GM12878 (cell line): ENCODE measurements at regions not wholly inside any gene's neighbourhood (a gene's known extent, or its start where the extent isn't known, plus 50 kb on each side); places are given as distances from the start of the nearest gene placed in this dataset.

Experiments
- ATAC-seq: fragments of 200-7000 bp; cut with Tn5 transposase; 3 replicates; pipeline ENCODE4 v1.9.1; 2020; ENCODE audit warnings: mild to moderate bottlenecking, moderate library complexity
- BruUV-seq: library from RNA; stranded (reverse); fragments of 400-500 nt; replicated peaks from 2 replicates; lab custom pipeline; 2021; lab: Mats Ljungman, UMichigan
- CTCF ChIA-PET: fragments of 300-600 bp; sonication (Branson Sonifier 250); formaldehyde crosslinking; extraction: SDS; loops from one replicate; lab custom pipeline; 2021; ENCODE audit warnings: inconsistent platforms; lab: Yijun Ruan, JAX
- POLR2A ChIA-PET: fragments of 350-600 bp; formaldehyde crosslinking; extraction: SDS; loops from one replicate; lab custom pipeline; 2021; ENCODE audit warnings: inconsistent platforms; lab: Charles Lee
- RAD21 ChIA-PET: fragments of 300-600 bp; sonication (Branson Sonifier 250); formaldehyde crosslinking; loops from one replicate; lab custom pipeline; 2023; ENCODE audit warnings: antibody characterized with exemption; ENCODE audit not compliant: unreplicated experiment; lab: Charles Lee
- SMC1A ChIA-PET: fragments of 300-600 bp; sonication (Branson Sonifier 250); formaldehyde crosslinking; loops from one replicate; lab custom pipeline; 2023; ENCODE audit not compliant: unreplicated experiment, uncharacterized antibody; lab: Charles Lee
- DNase-seq: peaks from one replicate; pipeline ENCODE4 v3.0.0-alpha.2; 2011; ENCODE audit warnings: low read depth, low spot score
- FAIRE-seq: peaks from 3 replicates; lab custom pipeline; 2011; peaks lifted over from hg19 to GRCh38; lab: Jason Lieb, UNC
- H2AFZ ChIP-seq: 2 replicates; pipeline ENCODE4 v1.6.0; 2011; ENCODE audit warnings: low read depth, low read length, control low read depth; ENCODE audit not compliant: control insufficient read depth
- H3K27ac ChIP-seq: 2 replicates; pipeline ENCODE4 v1.5.1; 2011; ENCODE audit warnings: control low read depth; ENCODE audit not compliant: control insufficient read depth, insufficient read depth
- H3K27me3 ChIP-seq, 2 experiments: replicated peaks in 1 of 2; 2 replicates each; pipeline versions ENCODE4 v1.6.0 to v1.6.1; 2011; ENCODE audit warnings: low read length in 1 of 2; ENCODE audit not compliant: control insufficient read depth in 2 of 2, insufficient read depth in 2 of 2
- H3K36me3 ChIP-seq, 2 experiments: 2 replicates each; pipeline ENCODE4 v1.5.1; 2011; ENCODE audit warnings: low read length in 1 of 2; ENCODE audit not compliant: control insufficient read depth in 2 of 2, insufficient read depth in 2 of 2
- H3K4me1 ChIP-seq: 2 replicates; pipeline ENCODE4 v1.6.1; 2011; ENCODE audit warnings: mild to moderate bottlenecking, low read length, moderate library complexity, mixed read lengths; ENCODE audit not compliant: control insufficient read depth, insufficient read depth
- H3K4me2 ChIP-seq: 2 replicates; pipeline ENCODE4 v1.6.0; 2011; ENCODE audit warnings: control low read depth; ENCODE audit not compliant: control insufficient read depth, insufficient read depth
- H3K4me3 ChIP-seq: fragments of 200-600 bp; sonication (generic); 2 replicates; pipeline ENCODE4 v1.5.1; 2016
- H3K79me2 ChIP-seq: 2 replicates; pipeline ENCODE4 v1.6.0; 2011; ENCODE audit warnings: low read length; ENCODE audit not compliant: control insufficient read depth, insufficient read depth
- H3K9ac ChIP-seq: 2 replicates; pipeline ENCODE4 v1.8.0; 2011; ENCODE audit warnings: low read length, control low read depth, mixed read lengths; ENCODE audit not compliant: control insufficient read depth, insufficient read depth
- H3K9me3 ChIP-seq: replicated peaks from 3 replicates; pipeline ENCODE4 v1.5.1; 2011; ENCODE audit warnings: mild to moderate bottlenecking, low read length; ENCODE audit not compliant: control insufficient read depth, insufficient read depth
- H4K20me1 ChIP-seq: 2 replicates; pipeline ENCODE4 v1.6.0; 2011; ENCODE audit not compliant: control insufficient read depth, insufficient read depth
- ATF2 ChIP-seq: IDR thresholded peaks from 2 replicates; pipeline ENCODE4 v1.6.1; 2012; ENCODE audit warnings: low read length, inconsistent platforms
- BACH1 ChIP-seq: fragments of 450-650 bp; IDR thresholded peaks from 2 replicates; pipeline ENCODE4 v1.6.1; 2017; ENCODE audit warnings: mild to moderate bottlenecking, borderline replicate concordance
- BMI1 ChIP-seq: fragments of 450-650 bp; IDR thresholded peaks from 2 replicates; pipeline ENCODE4 v1.6.1; 2016; ENCODE audit warnings: mild to moderate bottlenecking, moderate library complexity, borderline replicate concordance
- BRCA1 ChIP-seq: IDR thresholded peaks from 2 replicates; pipeline ENCODE4 v1.6.1; 2011; ENCODE audit warnings: low read depth, low read length, improper control_type of control experiment
- CBX3 ChIP-seq: fragments of 200-600 bp; sonication (generic); IDR thresholded peaks from 2 replicates; pipeline ENCODE4 v1.6.1; 2016; ENCODE audit warnings: low read depth, borderline replicate concordance
- CHD4 ChIP-seq: fragments of 200-600 bp; sonication (generic); IDR thresholded peaks from 2 replicates; pipeline ENCODE4 v1.6.1; 2016; ENCODE audit warnings: mild to moderate bottlenecking
- ESRRA ChIP-seq: IDR thresholded peaks from 2 replicates; pipeline ENCODE4 v1.6.1; 2012; ENCODE audit warnings: mild to moderate bottlenecking, low read length, improper control_type of control experiment
- ETV6 ChIP-seq, 2 experiments: fragments of 450-650 bp in 1 of 2; IDR thresholded peaks in 1 of 2; conservative IDR thresholded peaks in 1 of 2; 2 replicates each; pipeline ENCODE4 v1.6.1; 2014; ENCODE audit warnings: antibody characterized with exemption in 1 of 2, borderline replicate concordance in 1 of 2, low read depth in 1 of 2, mild to moderate bottlenecking in 1 of 2, moderate library complexity in 1 of 2
- FOXM1 ChIP-seq: IDR thresholded peaks from 2 replicates; pipeline ENCODE4 v1.6.1; 2012; ENCODE audit warnings: low read depth, mild to moderate bottlenecking, inconsistent platforms, low read length, moderate library complexity
- IRF4 ChIP-seq: IDR thresholded peaks from 2 replicates; pipeline ENCODE4 v1.6.1; 2011; ENCODE audit warnings: low read depth, low read length
- KAT2A ChIP-seq: conservative IDR thresholded peaks from 2 replicates; pipeline ENCODE4 v1.6.1; 2011; ENCODE audit warnings: low read depth, low read length; ENCODE audit not compliant: control insufficient read depth
- MTA3 ChIP-seq: IDR thresholded peaks from 2 replicates; pipeline ENCODE4 v1.6.1; 2012; ENCODE audit warnings: low read length, inconsistent platforms, borderline replicate concordance
- PAX8 ChIP-seq: fragments of 450-650 bp; IDR thresholded peaks from 2 replicates; pipeline ENCODE4 v1.6.1; 2017; ENCODE audit warnings: mild to moderate bottlenecking, moderate library complexity
- RBBP5 ChIP-seq: fragments of 200-600 bp; sonication (generic); conservative IDR thresholded peaks from 2 replicates; pipeline ENCODE4 v1.6.1; 2016
- RELA ChIP-seq: fragments of 450-650 bp; IDR thresholded peaks from 2 replicates; pipeline ENCODE4 v1.8.0; 2014; ENCODE audit warnings: borderline replicate concordance; ENCODE audit not compliant: partially characterized antibody
- SMAD1 ChIP-seq: fragments of 450-650 bp; IDR thresholded peaks from 2 replicates; pipeline ENCODE4 v1.6.1; 2018; ENCODE audit warnings: mild to moderate bottlenecking, low read depth; ENCODE audit not compliant: partially characterized antibody
- SMAD5 ChIP-seq: IDR thresholded peaks from 2 replicates; pipeline ENCODE4 v1.6.1; 2016; ENCODE audit warnings: antibody characterized with exemption, low read depth
- TCF12 ChIP-seq: IDR thresholded peaks from 2 replicates; pipeline ENCODE4 v1.6.1; 2011; ENCODE audit warnings: low read depth, mild to moderate bottlenecking, low read length
- YY1 ChIP-seq: IDR thresholded peaks from 2 replicates; pipeline ENCODE4 v1.6.1; 2011; ENCODE audit warnings: low read depth, mild to moderate bottlenecking, low read length
- ZBED1 ChIP-seq: IDR thresholded peaks from 2 replicates; pipeline ENCODE4 v1.6.1; 2016; ENCODE audit warnings: borderline replicate concordance
- WGBS: methylation state at CpG from one replicate; pipeline ENCODE4 v1.1.6; 2016; ENCODE audit warnings: low lambda C conversion rate; ENCODE audit not compliant: insufficient replicate concordance, insufficient coverage; ENCODE audit errors: missing lambda C conversion rate; 5-methylcytosine and 5-hydroxymethylcytosine counted together
- in situ Hi-C: fragments of 300-500 bp; cut with MboI; formaldehyde crosslinking; loops from 9 replicates; pipeline ENCODE4 v1.14.3; 2018; ENCODE audit warnings: mixed read lengths
- intact Hi-C: fragments of 100-400 bp; cut with micrococcal nuclease; formaldehyde crosslinking; loops from one replicate; pipeline ENCODE4 v1.14.2; 2022; ENCODE audit not compliant: unreplicated experiment

- Histone ChIP-seq H3K4me3 (no peak overlapping the region), H3K36me3 (no peaks in the 10 kb centered on the region), H3K9me3 (no peaks in the 10 kb centered on the region), H3K4me2 (no peak overlapping the region), H3K27me3 (no peaks in the 10 kb centered on the region), H2AFZ (no peak overlapping the region), H3K9ac (no peak overlapping the region), H3K79me2 (no peaks in the 10 kb centered on the region), H4K20me1 (no peaks in the 10 kb centered on the region), H3K4me1 (no peaks in the 10 kb centered on the region)
- CTCF ChIA-PET = no interaction called here
- no peak for ATAC-seq
- SMC1A ChIA-PET = no interaction called here
- no peak for FAIRE-seq
- RAD21 ChIA-PET = no interaction called here
- POLR2A ChIA-PET = no interaction called here
- no TSS peak for BruUV-seq
- DNase-seq = no peak
- 64% methylated on average over 6 of the region's 6 CpGs for WGBS
- TF ChIP-seq CHD4 = no peak
- no peak for TF ChIP-seq ATF2
- TF ChIP-seq MTA3 = no peak
- no peak for TF ChIP-seq TCF12
- TF ChIP-seq YY1 = no peak
- TF ChIP-seq FOXM1 = no peak
- no peak for TF ChIP-seq RELA
- TF ChIP-seq RBBP5 = no peak
- TF ChIP-seq IRF4 = no peak
- TF ChIP-seq BACH1 = no peak
- no peak for TF ChIP-seq BMI1
- no peak for TF ChIP-seq CBX3
- no peak for TF ChIP-seq BRCA1
- no peak for TF ChIP-seq ESRRA
- TF ChIP-seq ETV6 (conservative IDR thresholded peaks at IDR 0.05 in 1 of 2, IDR thresholded peaks at IDR 0.05 in 1 of 2; ENCODE audit: borderline replicate concordance in 1 of 2, low read depth in 1 of 2) = no peak
- TF ChIP-seq SMAD5 = no peak
- no peak for TF ChIP-seq SMAD1
- no peak for TF ChIP-seq KAT2A
- no peak for TF ChIP-seq ZBED1
- TF ChIP-seq PAX8 = no peak
- TF ChIP-seq, all 136 proteins: peak for 0
- no peak overlapping the region for H3K27ac ChIP-seq
- in situ Hi-C loops = no loop called here
- intact Hi-C loops = no loop called here
These were observed 229.4 kb upstream of the MYO3A start for GRCh38 chr10:25704622-25705021.
